A549 (cell line): ENCODE measurements at regions not wholly inside any gene's neighbourhood (a gene's known extent, or its start where the extent isn't known, plus 50 kb on each side); places are given as distances from the start of the nearest gene placed in this dataset.
"Not testable (repeated sequence)": the region's sequence is repeated elsewhere in the genome, so short reads cannot be mapped to it uniquely, and the experiment has no call there.

ENCODE experiments used
- ATAC-seq, 2 experiments: fragments of 200-7000 bp in 1 of 2; fragments of >200 bp in 1 of 2; cut with Nextera tagmentation in 1 of 2; cut with Tn5 transposase in 1 of 2; 3 replicates each; pipeline versions ENCODE4 v1.8.0 to v1.9.1; 2018 to 2020; ENCODE audit warnings: mild to moderate bottlenecking in 1 of 2, moderate library complexity in 1 of 2
- CTCF ChIA-PET: fragments of 300-600 bp; sonication (Branson Sonifier 250); formaldehyde crosslinking; extraction: SDS; loops from one replicate; lab custom pipeline; 2021; ENCODE audit warnings: antibody characterized with exemption, inconsistent platforms; lab: Yijun Ruan, JAX
- POLR2A ChIA-PET: fragments of 350-600 bp; formaldehyde crosslinking; extraction: SDS; loops from one replicate; lab custom pipeline; 2021; ENCODE audit warnings: antibody characterized with exemption, inconsistent platforms; lab: Yijun Ruan, JAX
- DNase-seq, 2 experiments: peaks; one replicate each; pipeline versions ENCODE4 v3.0.0 to v3.0.0-alpha.2; 2011 to 2016; ENCODE audit warnings: low read depth in 1 of 2, low spot score in 1 of 2
- FAIRE-seq: peaks from 2 replicates; lab custom pipeline; 2011; peaks lifted over from hg19 to GRCh38; lab: Jason Lieb, UNC
- H3K27ac ChIP-seq, 2 experiments: fragments of >200 bp; sonication (Bioruptor Twin); formaldehyde crosslinking; 3 replicates each; pipeline ENCODE4 v1.5.1; 2016 to 2017
- H3K4me1 ChIP-seq: fragments of >200 bp; sonication (Bioruptor Twin); formaldehyde crosslinking; 3 replicates; pipeline ENCODE4 v1.6.1; 2016
- H3K4me2 ChIP-seq: fragments of >200 bp; sonication (Bioruptor Twin); formaldehyde crosslinking; 3 replicates; pipeline ENCODE4 v1.6.1; 2016
- H3K4me3 ChIP-seq: fragments of >200 bp; sonication (Bioruptor Twin); formaldehyde crosslinking; 3 replicates; pipeline ENCODE4 v1.5.1; 2016
- H3K9me3 ChIP-seq: fragments of >200 bp; sonication (Bioruptor Twin); formaldehyde crosslinking; 3 replicates; pipeline ENCODE4 v1.6.1; 2016
- BHLHE40 ChIP-seq: IDR thresholded peaks from 2 replicates; pipeline ENCODE4 v1.6.1; 2012; ENCODE audit warnings: low read depth, low read length, inconsistent platforms
- CEBPB ChIP-seq, 2 experiments: fragments of >200 bp in 1 of 2; sonication (Bioruptor Twin) in 1 of 2; formaldehyde crosslinking in 1 of 2; IDR thresholded peaks; 2 replicates each; pipeline ENCODE4 v1.6.1; 2012 to 2016
- ESRRA ChIP-seq: fragments of 150-350 bp; IDR thresholded peaks from 2 replicates; pipeline ENCODE4 v1.6.1; 2014; ENCODE audit warnings: mild to moderate bottlenecking, low read length, borderline replicate concordance
- HDAC2 ChIP-seq: fragments of 200-600 bp; sonication (generic); IDR thresholded peaks from 2 replicates; pipeline ENCODE4 v1.6.1; 2016
- HOXB5 ChIP-seq: fragments of 250-450 bp; sonication (Bioruptor Pico); IDR thresholded peaks from 2 replicates; pipeline ENCODE4 v1.5.0; 2020; ENCODE audit warnings: mild to moderate bottlenecking, moderate library complexity
- MAFK ChIP-seq: fragments of 450-650 bp; IDR thresholded peaks from 2 replicates; pipeline ENCODE4 v1.6.1; 2014; ENCODE audit not compliant: partially characterized antibody
- MAZ ChIP-seq: fragments of 150-350 bp; IDR thresholded peaks from 2 replicates; pipeline ENCODE4 v1.6.1; 2014; ENCODE audit warnings: antibody characterized with exemption, low read depth, low read length, borderline replicate concordance
- NFE2L2 ChIP-seq: fragments of 150-350 bp; conservative IDR thresholded peaks from 2 replicates; pipeline ENCODE4 v1.6.1; 2014; ENCODE audit warnings: low read length
- SMC3 ChIP-seq: fragments of >200 bp; sonication (Bioruptor Twin); formaldehyde crosslinking; IDR thresholded peaks from 3 replicates; pipeline ENCODE4 v1.6.1; 2018; ENCODE audit warnings: inconsistent platforms
- ZFP36 ChIP-seq: fragments of 450-650 bp; IDR thresholded peaks from 2 replicates; pipeline ENCODE4 v1.6.1; 2014; ENCODE audit warnings: borderline replicate concordance; ENCODE audit not compliant: partially characterized antibody
- WGBS: methylation state at CpG from one replicate; pipeline ENCODE4 v1.1.6; 2017; ENCODE audit errors: missing lambda C conversion rate; 5-methylcytosine and 5-hydroxymethylcytosine counted together
- TF ChIP-seq, protein P1 (sequence below): fragments of >200 bp; sonication (Bioruptor Twin); formaldehyde crosslinking; IDR thresholded peaks from 3 replicates; pipeline ENCODE4 v1.5.1; 2016
- TF ChIP-seq, protein P2 (sequence below): fragments of 150-350 bp; IDR thresholded peaks from 2 replicates; pipeline ENCODE4 v1.6.1; 2014; ENCODE audit warnings: low read depth, mild to moderate bottlenecking, low read length
- TF ChIP-seq, protein P3 (sequence below): fragments of 250-450 bp; sonication (Bioruptor Pico); IDR thresholded peaks from 2 replicates; pipeline ENCODE4 v1.5.0; 2020; ENCODE audit warnings: low read depth, mild to moderate bottlenecking, moderate library complexity

GRCh38 chr2:120544522-120544921, 191.1 kb upstream of the GLI2 start:
- Histone ChIP-seq H3K4me1 (peaks cover 20% of the 10 kb centered on the region), H3K9me3 (no peaks in the 10 kb centered on the region), H3K4me2 (no peak overlapping the region), H3K4me3 (no peak overlapping the region), H3K27ac (no peak overlapping the region)
- TF ChIP-seq, protein P1, sequence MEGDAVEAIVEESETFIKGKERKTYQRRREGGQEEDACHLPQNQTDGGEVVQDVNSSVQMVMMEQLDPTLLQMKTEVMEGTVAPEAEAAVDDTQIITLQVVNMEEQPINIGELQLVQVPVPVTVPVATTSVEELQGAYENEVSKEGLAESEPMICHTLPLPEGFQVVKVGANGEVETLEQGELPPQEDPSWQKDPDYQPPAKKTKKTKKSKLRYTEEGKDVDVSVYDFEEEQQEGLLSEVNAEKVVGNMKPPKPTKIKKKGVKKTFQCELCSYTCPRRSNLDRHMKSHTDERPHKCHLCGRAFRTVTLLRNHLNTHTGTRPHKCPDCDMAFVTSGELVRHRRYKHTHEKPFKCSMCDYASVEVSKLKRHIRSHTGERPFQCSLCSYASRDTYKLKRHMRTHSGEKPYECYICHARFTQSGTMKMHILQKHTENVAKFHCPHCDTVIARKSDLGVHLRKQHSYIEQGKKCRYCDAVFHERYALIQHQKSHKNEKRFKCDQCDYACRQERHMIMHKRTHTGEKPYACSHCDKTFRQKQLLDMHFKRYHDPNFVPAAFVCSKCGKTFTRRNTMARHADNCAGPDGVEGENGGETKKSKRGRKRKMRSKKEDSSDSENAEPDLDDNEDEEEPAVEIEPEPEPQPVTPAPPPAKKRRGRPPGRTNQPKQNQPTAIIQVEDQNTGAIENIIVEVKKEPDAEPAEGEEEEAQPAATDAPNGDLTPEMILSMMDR: no peak
- 62% methylated on average over 9 of the region's 9 CpGs for WGBS
- ATAC-seq: no peak
- DNase-seq: no peak
- no peak for FAIRE-seq
- ChIA-PET CTCF (interaction anchor here (0.7 to 1.5 kb wide), 6 partner anchors 9 to 201 kb away, joined by 3 to 8 read pairs (median 3); no protein-coding TSS in a partner anchor), POLR2A (no interaction called here)

- H3K27ac ChIP-seq, ATAC-seq, FAIRE-seq, POLR2A ChIA-PET, H3K9me3 ChIP-seq, DNase-seq, H3K4me2 ChIP-seq, H3K4me3 ChIP-seq: not testable (repeated sequence)
- WGBS: 80% methylated on average over 9 of the region's 11 CpGs
- CTCF ChIA-PET: interaction anchor here (0.7 to 1.4 kb wide), 5 partner anchors 10 to 202 kb away, joined by 3 to 8 read pairs (median 3); no protein-coding TSS in a partner anchor
- peaks cover 16% of the 10 kb centered on the region for H3K4me1 ChIP-seq
These were observed 190.7 kb upstream of the GLI2 start for GRCh38 chr2:120545007-120545406.

GRCh38 chr2:120545521-120546047, 190.1 kb upstream of the GLI2 start:
- DNase-seq: no peak
- CTCF ChIA-PET: interaction anchor here (0.7 to 1.4 kb wide), 6 partner anchors 9 to 202 kb away, joined by 3 to 6 read pairs (median 3); no protein-coding TSS in a partner anchor
- Histone ChIP-seq H3K9me3 (no peaks in the 10 kb centered on the region), H3K4me2 (no peak overlapping the region), H3K4me1 (peaks cover 10% of the 10 kb centered on the region), H3K4me3 (no peak overlapping the region), H3K27ac (no peak overlapping the region)
- TF ChIP-seq, protein P2, sequence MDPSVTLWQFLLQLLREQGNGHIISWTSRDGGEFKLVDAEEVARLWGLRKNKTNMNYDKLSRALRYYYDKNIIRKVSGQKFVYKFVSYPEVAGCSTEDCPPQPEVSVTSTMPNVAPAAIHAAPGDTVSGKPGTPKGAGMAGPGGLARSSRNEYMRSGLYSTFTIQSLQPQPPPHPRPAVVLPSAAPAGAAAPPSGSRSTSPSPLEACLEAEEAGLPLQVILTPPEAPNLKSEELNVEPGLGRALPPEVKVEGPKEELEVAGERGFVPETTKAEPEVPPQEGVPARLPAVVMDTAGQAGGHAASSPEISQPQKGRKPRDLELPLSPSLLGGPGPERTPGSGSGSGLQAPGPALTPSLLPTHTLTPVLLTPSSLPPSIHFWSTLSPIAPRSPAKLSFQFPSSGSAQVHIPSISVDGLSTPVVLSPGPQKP: no peak
- no peak for TF ChIP-seq HOXB5
- no peak for TF ChIP-seq ESRRA
- TF ChIP-seq, protein P1: no peak
- TF ChIP-seq MAFK: no peak
- TF ChIP-seq NFE2L2: no peak
- TF ChIP-seq BHLHE40: no peak
- no peak for TF ChIP-seq MAZ
- TF ChIP-seq ZFP36: no peak
- TF ChIP-seq CEBPB (IDR thresholded peaks at IDR 0.05): no peak
- no peak for FAIRE-seq
- ATAC-seq: no peak
- WGBS: 75% methylated on average over 8 of the region's 8 CpGs
- POLR2A ChIA-PET: no interaction called here

- DNase-seq (no peak), ATAC-seq (no peak), FAIRE-seq (no peak)
- Histone ChIP-seq H3K4me2 (no peak overlapping the region), H3K27ac (no peak overlapping the region), H3K9me3 (no peaks in the 10 kb centered on the region), H3K4me3 (no peak overlapping the region), H3K4me1 (peaks cover 4% of the 10 kb centered on the region; the same call in 2 of the 3 replicates)
- ChIA-PET CTCF (interaction anchor here (0.7 to 1.2 kb wide), 4 partner anchors 15 to 203 kb away, joined by 3 to 4 read pairs (median 4); no protein-coding TSS in a partner anchor), POLR2A (no interaction called here)
- WGBS: 90% methylated on average over 27 of the region's 27 CpGs
- TF ChIP-seq SMC3 (no peak), HDAC2 (no peak)
- TF ChIP-seq, protein P3, sequence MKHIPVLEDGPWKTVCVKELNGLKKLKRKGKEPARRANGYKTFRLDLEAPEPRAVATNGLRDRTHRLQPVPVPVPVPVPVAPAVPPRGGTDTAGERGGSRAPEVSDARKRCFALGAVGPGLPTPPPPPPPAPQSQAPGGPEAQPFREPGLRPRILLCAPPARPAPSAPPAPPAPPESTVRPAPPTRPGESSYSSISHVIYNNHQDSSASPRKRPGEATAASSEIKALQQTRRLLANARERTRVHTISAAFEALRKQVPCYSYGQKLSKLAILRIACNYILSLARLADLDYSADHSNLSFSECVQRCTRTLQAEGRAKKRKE (CRISPR knock-in tag): no peak
These were observed 189.4 kb upstream of the GLI2 start for GRCh38 chr2:120546048-120546864.
